Esophagus mucosa (tissue), 1 donor: ENCODE measurements at regions not wholly inside any gene's neighbourhood (a gene's known extent, or its start where the extent isn't known, plus 50 kb on each side); places are given as distances from the start of the nearest gene placed in this dataset.
"Not testable (repeated sequence)": the region's sequence is repeated elsewhere in the genome, so short reads cannot be mapped to it uniquely, and the experiment has no call there.

Experiments
- ATAC-seq: fragments of 200-7000 bp; cut with Tn5 transposase; one replicate; pipeline ENCODE4 v1.9.1; 2020
- donor health status: DM: yes; HTN: yes; CAD: no.

DNA sequence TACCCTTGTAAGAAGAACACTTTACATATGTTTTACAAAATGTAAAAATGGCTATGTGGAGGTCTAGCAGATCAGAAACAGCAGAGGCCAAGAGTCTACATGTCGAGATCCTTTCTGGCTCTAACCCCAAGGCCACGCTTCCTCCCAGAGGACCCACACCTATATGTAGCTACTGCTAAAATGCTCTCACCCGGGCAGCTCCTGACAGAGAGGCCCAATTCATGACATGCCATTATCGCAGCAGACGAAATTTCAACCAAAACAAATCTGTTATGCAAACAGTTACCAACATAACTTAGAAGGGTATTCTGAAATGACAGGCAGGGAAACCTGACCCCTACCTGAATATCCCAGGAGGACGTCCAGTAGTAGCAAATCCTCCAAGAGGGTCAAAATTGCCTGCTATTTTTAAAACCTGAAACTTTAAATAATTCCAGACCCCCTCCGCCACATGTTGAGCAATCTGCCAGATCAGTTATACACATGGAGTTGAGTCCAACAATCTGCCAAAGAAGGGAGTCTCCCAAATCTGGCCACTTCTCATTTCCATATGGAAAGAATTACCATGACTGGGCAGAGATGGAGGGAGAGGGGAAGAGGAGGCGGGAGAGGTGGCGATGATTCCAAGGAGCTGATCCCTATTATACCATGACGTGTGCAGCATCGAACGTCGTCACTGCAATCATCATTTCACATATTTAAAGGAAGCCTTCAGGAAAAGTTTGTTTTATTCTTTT, 192.9 kb upstream of the TBL1X start:
- no peak for ATAC-seq

DNA sequence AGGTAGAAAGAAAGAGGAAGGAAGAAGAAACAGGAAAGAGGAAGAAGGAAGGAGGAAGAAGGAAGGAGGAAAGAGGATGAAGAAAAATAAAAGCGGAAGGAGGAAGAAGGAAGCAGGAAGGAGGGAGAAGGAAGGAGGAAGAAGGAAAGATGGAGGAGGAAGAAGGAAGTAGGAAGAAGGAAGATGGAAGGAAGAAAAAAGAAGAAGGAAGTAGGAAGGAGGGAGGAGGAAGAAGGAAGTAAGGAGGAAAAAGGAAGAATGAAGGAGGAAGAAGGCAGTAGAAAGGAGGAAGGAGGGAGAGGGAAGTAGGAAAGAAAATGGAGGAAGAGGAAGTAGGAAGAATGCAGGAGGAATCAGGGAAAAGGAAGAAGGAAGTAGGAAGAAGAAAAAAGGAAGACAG, 191.1 kb upstream of the TBL1X start:
- ATAC-seq = no peak

DNA sequence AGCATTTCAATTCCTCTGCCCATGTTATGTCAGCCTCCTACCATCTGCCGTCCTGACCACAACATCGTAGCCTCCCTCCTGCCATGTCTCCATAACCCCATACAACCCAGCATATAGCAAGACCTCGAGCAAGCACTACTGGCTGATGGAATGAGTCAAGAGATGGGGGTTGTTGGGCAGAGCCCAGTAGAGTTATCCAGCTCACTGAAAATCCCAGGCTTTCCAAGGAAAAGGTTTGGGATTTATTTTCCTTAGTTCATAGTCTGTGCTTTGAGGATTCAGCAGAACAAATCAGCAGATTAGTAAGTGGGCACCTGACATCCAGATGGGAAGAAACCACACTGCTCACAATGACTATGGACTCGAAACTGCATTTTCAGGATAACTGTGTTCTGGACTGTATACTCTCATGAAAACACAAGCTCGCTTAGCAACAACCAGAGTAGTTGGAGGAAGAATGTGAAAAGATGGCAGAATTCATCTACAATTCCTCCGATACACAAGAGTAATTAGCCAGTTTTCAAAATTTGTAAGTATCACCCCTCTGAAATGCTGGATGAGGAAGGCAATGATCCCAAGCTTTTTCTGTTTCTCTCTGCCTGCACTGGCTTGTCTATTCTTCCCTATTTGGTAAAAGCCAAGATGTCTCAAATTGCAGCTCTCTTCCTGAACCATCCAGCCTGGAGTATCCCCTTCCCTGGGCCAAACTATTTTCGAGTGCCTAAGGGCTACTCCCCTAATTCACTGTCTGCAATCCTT, 186.2 kb upstream of the TBL1X start:
- ATAC-seq = no peak

DNA sequence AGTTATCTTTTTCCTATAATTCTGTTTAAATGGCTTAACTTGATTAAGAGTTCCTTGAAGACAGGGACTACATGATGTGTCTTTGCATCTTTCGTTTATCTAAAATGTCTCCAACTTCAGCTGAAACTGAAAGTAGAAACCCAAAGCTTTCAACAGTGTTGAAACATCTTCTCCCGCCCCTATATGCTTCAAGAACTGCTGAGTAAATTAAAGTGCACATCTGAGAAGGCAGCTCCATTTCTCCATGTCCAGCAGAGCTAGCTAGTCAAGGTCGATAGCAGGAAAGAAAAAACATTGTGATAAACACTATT, 185.7 kb upstream of the TBL1X start:
- no peak for ATAC-seq

DNA sequence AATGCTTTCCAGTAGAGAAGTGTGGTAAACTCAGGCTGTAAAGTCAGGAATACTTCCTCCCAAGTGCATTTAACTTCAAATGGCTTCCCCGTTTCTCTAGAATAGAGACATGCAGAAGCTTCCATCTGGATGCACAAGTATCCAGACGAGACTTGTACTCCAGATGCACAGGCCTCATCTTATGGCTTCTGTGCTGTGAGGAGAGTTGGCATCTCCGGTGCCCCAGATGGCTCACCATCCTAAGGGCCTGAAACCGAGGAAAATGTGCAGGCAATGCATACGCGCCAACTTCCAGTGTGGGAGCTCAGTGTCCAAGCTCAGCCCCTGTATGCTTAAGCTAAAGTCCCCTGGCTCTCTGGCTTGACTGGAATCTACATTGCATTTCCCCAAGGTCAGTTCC, 184.0 kb upstream of the TBL1X start:
- ATAC-seq = no peak

DNA sequence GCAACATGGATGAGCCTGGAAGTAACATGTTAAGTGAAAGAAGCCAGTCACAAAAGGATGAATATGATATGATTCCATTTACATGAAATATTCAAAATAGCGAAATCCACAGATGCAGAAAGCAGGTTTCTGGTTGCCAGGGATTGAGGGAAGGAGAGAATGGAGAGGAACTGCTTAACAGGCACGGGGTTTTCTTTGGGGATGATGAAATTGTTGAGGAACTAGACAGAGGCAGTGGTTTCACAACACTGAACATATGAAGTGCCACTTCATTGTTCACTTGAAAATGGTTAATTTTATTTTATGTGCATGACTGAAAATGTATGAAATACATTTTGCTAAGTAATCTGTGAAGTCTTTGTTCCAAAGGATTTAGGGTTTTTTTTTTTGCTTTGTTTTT, 182.5 kb upstream of the TBL1X start:
- no peak for ATAC-seq

DNA sequence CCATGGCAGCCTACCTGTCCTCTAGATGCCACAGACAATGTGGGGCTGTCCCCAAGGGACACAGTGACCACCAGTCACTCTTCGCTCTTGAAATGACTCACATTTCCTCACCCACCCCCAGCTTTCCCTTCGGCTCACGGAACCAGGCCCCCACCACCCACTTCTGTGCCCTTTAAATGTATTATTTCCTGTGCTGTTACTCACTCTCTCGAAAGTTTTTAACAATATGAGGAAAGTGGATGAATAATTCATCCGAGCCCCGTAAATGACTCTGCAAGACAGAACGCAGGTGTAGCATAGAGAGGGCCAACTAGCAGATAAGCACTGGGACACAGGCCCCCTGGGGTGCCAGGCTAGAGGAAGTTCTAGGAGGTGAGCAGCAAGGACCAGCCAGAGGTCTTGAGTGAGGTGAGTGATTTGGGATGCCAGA, 179.5 kb upstream of the TBL1X start:
- ATAC-seq = no peak

DNA sequence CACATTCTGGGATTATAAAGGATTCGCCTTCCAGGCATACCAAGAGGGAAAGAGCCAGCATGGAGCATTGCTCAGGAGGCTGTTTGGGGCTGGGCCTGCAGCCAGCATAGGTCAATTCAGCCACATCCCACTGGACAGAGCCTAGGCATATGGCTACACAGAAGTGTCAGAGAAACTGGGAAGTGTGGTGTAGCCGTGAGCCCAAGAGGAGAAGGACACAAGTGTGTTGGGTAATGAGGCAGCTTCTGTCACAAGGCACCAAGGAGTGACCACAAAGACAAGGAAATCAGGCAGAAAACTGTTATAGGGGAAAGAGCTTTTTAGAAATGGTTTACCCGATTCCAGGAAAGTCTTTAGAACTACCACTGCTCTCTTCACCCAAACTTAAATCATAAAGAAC, 178.6 kb upstream of the TBL1X start:
- no peak for ATAC-seq

DNA sequence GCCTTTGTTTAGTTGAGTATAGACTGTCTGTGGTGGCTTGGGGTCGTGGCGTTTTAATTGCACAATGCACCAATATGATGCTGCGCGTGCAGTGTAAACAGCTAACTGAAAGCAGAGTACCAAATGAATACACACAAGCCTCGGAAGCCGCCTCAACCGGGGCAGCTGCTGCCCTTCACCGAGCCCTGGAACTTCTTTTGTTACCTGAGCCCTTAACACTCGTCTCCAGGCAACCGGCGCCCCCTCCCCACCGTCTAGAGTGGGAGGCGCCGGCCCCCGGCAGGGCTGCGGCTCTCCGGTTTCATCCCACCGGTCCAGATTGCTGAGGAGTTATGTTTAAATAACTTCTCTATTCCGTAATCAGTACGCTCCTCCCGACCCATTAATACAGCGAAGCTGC, 173.2 kb upstream of the TBL1X start:
- ATAC-seq = no peak

DNA sequence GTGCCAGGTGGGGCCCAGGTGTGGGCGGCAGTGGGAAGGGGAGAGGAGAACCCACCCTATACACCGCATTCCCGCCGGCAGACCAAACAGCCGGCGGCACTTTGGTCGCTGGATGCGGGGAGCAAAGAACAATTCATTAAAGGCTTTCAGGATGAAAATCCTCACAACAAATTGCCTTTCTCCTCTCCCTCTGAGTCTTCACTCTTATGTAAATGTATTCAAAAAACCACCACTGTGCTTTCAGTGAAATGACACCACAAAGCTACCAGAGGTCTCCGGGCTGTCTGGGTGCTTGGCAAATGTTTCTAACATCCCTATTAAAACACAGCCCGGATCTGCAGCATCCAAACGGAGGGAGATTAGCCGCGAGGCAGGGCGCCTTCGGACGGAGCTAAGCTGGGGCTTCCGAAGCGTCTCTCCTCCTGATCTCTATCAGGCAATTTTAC, 171.8 kb upstream of the TBL1X start:
- no peak for ATAC-seq

DNA sequence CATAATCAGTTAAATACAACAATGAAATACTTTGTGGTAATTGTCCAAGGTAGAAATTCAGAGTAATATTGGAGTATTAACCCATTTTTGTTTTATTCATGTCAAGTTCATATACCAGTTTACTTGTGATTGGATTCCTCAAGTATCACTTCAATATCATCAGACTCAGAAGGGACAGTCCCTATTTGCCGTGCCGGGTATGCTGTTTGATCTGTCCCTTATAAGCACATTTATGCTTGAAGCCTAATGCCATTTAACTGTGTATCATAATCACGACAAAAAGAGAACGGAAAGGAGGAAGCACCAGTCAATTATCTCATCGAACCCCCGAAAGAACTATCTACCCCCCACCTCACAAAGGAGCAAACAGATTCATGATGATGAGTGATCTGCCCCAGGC, 171.0 kb upstream of the TBL1X start:
- no peak for ATAC-seq

DNA sequence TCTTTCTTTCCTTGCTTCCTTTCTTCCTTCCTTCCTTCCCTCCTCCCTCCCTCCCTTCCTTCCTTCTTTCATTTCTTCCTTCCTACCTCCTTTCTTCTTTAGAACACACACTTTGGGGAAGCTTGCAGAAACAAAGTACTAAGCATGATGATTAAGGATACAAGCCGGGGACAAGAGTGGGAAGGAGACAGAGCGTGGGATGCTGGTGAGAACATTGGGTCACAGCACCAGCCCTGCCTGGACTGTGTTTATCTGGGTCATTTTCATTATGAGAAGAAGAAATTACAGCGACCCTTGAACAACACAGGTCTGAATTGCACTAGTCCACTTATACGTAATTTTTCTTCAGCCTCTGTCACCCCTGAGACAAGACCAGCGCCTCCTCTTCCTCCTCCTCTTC, 169.3 kb upstream of the TBL1X start:
- no peak for ATAC-seq

DNA sequence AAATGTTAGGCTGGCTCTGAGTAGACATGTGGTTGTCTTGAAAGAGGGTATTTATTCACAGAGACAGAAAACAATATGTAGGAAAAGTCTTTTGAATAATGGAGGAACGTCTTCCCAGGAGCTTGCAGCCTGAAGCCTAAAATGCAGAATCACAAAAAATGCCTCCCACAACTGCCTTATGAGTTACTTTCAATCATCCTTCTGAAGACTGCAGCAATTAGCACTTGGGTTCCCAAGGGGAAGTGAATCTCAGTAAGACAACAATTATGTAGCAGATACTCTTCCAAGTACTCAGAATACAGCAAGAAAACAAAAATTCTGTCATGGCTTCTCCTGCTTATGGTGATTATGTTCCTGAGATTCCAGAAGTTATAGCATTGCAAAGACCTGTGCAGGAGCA, 166.6 kb upstream of the TBL1X start:
- no peak for ATAC-seq

DNA sequence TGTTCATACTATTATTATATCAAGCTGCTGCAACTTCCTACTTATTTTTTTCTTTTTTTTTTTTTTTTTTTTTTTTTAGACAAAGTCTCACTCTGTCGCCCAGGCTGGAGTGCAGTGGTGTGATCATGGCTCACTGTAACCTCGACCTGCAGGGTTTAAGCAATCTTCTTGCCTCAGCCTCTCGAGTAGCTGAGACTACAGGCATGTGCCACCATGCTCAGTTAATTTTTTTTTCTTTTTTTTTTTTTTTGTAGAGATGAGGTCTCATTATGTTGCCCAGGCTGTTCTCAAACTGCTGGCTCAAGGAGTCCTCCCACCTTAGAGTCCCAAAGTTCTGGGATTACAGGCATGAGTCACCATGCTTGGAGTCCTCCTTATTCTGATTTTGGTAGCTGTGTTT, 165.2 kb upstream of the TBL1X start:
- not testable (repeated sequence) for ATAC-seq

DNA sequence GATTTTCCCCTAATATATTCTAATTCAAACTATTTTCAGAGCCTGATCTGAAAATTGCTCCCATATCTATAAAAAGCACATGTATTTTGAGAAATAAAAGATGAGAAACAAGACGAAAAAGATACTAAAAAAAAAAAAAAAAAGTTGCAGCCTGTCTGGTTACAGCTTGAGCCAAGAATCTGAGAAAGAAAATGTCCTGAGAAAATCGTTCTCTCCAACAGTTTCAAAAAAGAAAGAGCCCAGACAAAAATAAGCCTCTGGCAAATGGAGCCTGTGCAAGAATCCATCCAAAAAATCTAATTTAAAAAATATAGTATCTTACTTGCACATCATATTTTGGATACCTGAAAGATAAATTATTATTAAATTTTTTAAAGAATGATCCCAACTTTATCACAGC, 163.0 kb upstream of the TBL1X start:
- ATAC-seq = no peak

DNA sequence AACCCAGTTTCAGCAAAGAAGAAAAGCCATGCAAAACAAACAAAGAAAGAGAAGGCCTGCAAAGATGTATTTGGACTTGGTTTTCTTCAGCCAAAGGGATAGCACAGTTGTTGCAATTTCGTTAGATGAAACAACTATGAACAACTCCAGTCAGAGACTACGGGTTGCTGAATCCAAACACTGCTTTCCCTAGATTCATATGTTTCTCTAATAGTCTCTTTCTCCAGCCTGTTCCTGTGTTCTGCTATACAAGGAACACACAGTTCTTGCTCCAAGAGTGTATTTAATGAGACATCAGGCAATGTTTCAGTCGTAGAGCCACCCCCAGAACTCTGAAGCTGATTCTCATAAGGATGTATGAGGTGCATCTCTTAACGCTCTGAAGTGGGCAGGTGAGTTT, 162.5 kb upstream of the TBL1X start:
- no peak for ATAC-seq

DNA sequence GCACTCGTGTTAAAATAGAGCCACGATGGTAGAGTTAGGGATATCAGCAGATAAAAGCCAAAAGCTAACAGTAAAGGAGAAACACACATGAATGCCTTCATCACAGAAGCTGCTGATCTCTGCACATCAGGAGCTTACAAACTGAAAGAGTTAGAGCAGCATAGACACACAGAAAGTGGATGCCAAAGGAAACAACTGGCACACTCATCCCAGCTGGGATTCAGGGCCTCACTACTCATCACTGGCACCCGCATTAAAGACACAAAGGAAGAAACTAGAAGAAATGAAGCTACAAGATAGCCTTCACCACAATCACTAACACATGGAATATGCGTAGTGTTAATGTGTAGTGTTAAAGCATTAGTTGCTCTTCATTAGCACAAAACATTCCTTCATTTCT, 156.4 kb upstream of the TBL1X start:
- ATAC-seq = no peak

DNA sequence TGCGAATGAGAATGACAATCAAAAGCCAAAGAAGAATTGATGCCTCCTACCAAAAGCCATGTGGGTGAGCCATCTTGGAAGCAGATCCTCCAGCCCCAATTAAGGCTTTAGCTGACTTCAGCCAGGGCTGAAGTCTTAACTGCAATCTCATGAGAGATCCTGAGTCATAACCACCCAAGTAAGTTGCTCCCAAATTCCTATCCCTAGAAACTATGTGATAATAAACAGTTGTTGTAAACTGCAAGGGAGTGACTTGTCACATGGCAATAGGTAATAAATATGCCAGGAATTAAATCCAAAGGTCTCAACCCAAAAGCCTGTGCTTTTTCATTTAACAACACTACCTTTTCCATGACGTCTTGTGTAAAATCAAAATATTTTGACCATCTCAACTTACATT, 154.2 kb upstream of the TBL1X start:
- ATAC-seq = no peak

DNA sequence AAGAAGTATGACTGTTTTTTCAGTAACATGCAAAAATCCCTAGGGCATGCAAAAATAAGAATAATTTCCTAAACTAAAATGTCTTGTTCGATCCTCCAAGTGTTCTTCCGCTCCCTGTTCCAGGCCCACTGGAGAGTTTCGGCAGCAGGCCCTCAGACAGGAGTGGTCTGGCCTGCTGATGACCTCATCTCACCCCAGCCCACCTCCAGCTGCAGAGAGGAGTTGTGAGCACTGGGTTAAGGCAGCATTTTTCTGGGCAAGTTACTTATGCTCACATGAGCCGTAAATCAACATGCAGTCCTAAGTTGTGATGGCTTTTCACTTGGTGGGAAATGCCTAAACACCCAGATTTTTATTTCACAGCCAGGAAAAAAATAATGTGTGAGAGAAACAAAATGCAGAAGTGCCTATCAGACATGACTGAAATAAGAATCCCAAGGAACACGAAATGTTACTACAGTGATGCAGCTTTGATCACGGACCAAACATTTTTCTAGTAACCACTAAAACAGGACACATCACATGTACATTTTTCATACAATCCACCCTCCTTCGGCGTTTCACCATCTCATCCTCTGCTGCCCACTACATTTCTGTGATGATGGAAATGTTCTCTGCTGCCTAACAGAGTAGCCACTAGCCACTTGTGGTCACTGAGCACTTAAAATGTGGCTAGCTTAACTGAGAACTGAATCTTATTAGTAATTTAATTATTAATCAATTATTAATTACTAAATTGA, 153.3 kb upstream of the TBL1X start:
- no peak for ATAC-seq

DNA sequence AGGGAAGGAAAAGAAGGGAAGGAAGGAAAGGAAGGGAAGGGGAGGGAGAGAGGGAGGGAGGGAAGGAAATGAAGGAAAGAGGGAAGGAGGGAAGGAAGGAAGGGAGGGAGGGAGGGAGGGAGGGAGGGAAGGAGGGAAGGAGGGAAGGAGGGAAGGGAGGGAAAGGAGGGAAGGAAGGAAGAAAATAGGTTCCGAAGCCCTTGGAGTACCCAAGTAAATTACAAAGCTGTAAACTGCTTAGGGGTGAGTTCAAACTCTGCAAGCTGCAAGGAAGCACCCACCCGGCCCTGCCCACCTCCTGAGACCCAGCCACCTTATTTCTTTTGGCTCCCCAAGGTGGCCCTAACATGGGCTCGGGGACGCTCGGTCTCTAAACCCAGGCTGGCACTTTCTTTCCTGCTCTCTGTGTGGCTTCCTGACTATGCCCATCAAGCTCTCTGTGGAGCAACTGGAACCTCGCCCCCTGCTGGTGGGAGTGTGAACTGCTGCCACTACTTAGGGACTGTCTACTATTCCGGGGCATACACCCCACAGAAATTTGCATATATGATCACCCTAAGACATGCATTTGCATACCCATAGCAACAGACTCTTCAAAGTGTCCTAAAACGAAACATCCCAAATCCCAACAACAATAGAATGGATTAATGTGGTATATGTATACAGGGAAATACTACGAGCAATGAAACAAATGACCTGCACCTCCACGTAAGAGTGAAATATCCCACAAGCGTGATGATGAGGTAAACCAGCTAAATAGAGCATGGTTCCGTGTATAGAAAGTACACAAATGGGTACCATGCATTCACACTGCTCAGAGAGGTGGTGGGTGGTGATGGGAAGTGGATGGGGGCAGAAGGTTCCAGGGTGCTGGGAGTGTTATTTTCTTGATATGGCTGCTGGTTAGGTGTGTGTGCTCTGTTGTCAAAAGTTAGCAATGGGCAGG, 151.7 kb upstream of the TBL1X start:
- peak; percentile 79 for ATAC-seq

DNA sequence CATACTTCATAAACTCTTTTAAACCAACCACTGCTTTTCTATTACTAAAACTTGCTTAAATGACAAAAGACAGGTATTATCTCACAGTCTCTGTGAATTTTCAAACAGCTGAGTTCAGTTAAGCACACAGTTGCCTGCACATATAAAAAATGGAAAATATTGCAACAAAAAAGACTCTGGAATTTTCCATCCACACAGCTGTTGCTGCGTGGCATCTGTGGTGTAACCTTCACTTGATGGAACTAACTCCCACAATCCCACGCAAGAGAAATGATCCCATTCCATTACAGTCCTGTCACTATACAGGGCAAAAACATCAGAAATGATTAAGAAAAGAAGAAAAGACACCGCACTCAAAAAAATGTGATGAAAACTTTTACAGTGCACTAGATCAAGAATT, 149.8 kb upstream of the TBL1X start:
- no peak for ATAC-seq

DNA sequence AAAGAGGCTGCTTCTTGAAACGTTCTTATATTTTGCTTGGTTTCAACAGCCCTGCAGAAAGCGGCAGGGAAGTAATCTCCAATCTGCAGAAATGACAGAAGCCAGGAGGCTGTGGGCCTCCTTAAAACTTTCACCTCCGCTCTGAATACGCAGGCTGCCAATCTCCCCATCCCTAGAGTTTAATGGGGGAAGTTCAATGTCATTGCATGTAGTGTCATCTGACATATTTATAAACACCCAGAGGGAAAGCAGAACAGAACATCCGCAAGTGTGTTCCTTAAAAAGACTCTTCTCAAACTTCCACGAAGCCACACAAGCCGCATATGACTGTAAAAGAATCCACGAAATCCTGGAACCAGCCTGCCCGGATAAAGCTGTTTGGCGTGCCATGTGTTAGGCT, 148.8 kb upstream of the TBL1X start:
- ATAC-seq = no peak

DNA sequence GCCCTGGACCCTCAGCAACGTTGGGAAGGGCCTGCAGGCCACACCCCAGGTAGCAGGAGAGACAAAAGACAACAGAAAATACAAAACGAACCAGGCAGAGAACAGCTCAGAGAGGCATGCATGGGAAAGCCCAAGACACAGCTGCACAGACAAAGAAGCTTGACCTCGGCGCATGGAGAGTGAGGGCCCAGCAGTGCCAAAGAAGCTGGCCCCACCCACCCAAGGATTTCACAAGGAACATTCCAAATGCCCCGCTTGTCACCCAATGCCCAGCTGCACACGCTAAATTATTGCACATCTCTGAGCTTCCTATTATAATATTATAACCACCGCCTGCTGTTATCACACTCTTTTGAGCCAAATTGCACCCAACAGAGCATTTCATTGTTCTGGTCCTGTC, 147.7 kb upstream of the TBL1X start:
- no peak for ATAC-seq
